ENCODE measurements at regions not wholly inside any gene's neighbourhood (a gene's known extent, or its start where the extent isn't known, plus 50 kb on each side); places are given as distances from the start of the nearest gene placed in this dataset.
"Not testable (repeated sequence)": the region's sequence is repeated elsewhere in the genome, so short reads cannot be mapped to it uniquely, and the experiment has no call there.

DNA sequence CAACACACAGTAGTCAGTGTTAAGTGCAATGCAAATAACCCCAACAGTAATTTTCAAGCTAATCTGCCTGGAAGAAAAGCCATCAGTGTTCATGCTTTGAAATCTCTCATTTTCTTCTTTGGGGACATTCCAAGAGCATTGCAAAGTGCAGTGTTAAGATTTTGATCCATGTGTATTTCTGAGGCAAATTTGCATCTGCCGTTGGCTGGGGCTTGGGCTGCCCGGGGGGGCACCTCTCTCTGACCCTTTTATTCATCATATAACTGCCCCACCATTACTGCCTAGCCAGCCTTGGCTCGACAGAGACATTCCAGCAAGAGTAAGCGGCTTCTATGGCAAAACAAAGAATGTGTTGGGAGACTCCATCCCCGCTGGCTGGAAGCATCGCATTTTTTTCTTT lies 483.5 kb downstream of the BRD1 start:
- Histone ChIP-seq H3K36me3 (no peaks in the 10 kb centered on the region), H3K9me3 (no peaks in the 10 kb centered on the region), H3K4me3 (no peak overlapping the region), H3K27me3 (peaks cover 0 to 21% (median 9%) of the 10 kb centered on the region in 9 donors), H3K27ac (no peak overlapping the region), H3K4me1 (no peaks in the 10 kb centered on the region)
- DNase-seq (no peak), ATAC-seq (no peak)
- intact Hi-C loops (cut with DNase I): no loop called here
- WGBS, 4 donors: 46 to 59% (median 54%) methylated on average over 6 of the region's 6 CpGs
- TF ChIP-seq, protein P1, sequence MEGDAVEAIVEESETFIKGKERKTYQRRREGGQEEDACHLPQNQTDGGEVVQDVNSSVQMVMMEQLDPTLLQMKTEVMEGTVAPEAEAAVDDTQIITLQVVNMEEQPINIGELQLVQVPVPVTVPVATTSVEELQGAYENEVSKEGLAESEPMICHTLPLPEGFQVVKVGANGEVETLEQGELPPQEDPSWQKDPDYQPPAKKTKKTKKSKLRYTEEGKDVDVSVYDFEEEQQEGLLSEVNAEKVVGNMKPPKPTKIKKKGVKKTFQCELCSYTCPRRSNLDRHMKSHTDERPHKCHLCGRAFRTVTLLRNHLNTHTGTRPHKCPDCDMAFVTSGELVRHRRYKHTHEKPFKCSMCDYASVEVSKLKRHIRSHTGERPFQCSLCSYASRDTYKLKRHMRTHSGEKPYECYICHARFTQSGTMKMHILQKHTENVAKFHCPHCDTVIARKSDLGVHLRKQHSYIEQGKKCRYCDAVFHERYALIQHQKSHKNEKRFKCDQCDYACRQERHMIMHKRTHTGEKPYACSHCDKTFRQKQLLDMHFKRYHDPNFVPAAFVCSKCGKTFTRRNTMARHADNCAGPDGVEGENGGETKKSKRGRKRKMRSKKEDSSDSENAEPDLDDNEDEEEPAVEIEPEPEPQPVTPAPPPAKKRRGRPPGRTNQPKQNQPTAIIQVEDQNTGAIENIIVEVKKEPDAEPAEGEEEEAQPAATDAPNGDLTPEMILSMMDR (IDR thresholded peaks at IDR 0.05): no peak
- no peak for TF ChIP-seq POLR2A (IDR thresholded peaks at IDR 0.05)

DNA sequence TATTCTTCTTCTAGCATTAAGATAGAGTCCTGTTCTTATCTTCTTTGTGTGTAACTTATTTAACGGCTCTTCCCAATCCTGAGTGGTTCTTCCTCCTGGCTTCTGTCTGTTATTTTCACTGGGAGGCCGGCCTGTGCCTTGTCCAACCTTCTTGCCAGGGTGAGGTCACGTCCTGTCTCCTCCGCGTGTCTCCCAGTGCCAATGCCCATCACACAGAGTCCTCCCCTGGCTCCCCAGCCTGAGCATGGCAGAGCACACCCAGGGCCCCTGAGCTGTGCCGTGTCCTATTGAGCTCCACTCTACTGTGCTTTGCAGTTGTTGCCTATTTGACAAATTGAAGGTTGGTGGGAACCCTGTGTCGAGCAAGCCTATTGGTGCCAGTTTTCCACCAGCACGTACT lies 487.3 kb downstream of the BRD1 start:
- no peak overlapping the region for H3K27ac ChIP-seq
- ATAC-seq (no peak), DNase-seq (no peak)
- no peak overlapping the region for H3K4me3 ChIP-seq
- TF ChIP-seq, protein P1 (IDR thresholded peaks at IDR 0.05): no peak
- no peak for TF ChIP-seq POLR2A (IDR thresholded peaks at IDR 0.05)
- no peaks in the 10 kb centered on the region for H3K36me3 ChIP-seq
- H3K27me3 ChIP-seq: peaks cover 0 to 15% (median 9%) of the 10 kb centered on the region in 9 donors
- intact Hi-C loops (cut with DNase I): no loop called here
- no peaks in the 10 kb centered on the region for H3K9me3 ChIP-seq
- no peaks in the 10 kb centered on the region for H3K4me1 ChIP-seq
- WGBS, 4 donors: 74 to 84% (median 81%) methylated on average over 8 of the region's 8 CpGs

DNA sequence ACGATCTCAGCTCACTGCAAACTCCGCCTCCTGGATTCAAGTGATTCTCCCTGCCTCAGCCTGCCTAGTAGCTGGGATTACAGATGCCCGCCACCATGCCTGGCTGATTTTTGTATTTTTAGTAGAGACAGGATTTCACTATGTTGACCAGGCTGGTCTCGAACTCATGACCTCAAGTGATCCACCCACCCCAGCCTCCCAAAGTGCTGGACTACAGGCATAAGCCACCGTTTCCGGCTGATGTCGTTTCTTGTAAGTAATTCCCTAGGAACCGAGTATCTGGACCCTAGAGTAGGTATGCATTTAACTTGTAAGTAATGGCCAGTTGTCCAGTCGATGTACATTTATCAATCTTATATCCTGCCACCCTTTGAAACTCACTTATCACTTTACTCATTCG lies 491.2 kb downstream of the BRD1 start:
- H3K9me3 ChIP-seq; H3K36me3 ChIP-seq; H3K4me1 ChIP-seq; H3K4me3 ChIP-seq; intact Hi-C loops (cut with DNase I); H3K27ac ChIP-seq; ATAC-seq; DNase-seq: not testable (repeated sequence)
- H3K27me3 ChIP-seq: peaks cover 0 to 15% (median 0%) of the 10 kb centered on the region in 9 donors
- WGBS, 4 donors: 72 to 78% (median 76%) methylated on average over 10 of the region's 10 CpGs

DNA sequence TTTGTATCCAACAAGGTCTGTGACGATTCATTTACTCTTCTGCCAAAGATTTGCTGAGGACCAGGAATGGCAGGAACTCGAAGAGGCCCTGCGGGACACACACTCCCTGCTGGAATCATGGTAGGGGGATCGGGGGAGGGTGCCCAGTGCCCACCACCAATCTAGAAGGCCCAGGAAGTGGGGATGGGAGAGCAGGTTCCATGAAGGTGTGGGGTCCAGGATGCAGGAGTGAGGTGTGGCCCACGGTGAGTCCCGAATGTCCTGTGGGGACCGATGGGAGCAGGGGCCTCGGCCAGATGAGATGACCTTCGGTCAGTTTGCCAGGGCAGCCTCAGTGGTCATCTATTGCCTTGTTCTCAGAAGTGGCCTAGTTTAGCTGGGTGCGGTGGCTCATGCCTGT lies 492.7 kb downstream of the BRD1 start:
- Histone ChIP-seq H3K27ac (no peak overlapping the region), H3K36me3 (no peaks in the 10 kb centered on the region), H3K4me3 (no peak overlapping the region), H3K27me3 (peaks cover 0 to 9% (median 0%) of the 10 kb centered on the region in 9 donors), H3K4me1 (no peaks in the 10 kb centered on the region), H3K9me3 (peaks cover 0 to 6% (median 0%) of the 10 kb centered on the region in 12 donors)
- intact Hi-C loops (cut with DNase I): no loop called here
- DNase-seq (no peak), ATAC-seq (no peak)
- TF ChIP-seq, protein P1 (IDR thresholded peaks at IDR 0.05): no peak
- TF ChIP-seq POLR2A (IDR thresholded peaks at IDR 0.05): no peak
- 75 to 85% (median 82%) methylated on average over 10 of the region's 10 CpGs for WGBS, 4 donors

DNA sequence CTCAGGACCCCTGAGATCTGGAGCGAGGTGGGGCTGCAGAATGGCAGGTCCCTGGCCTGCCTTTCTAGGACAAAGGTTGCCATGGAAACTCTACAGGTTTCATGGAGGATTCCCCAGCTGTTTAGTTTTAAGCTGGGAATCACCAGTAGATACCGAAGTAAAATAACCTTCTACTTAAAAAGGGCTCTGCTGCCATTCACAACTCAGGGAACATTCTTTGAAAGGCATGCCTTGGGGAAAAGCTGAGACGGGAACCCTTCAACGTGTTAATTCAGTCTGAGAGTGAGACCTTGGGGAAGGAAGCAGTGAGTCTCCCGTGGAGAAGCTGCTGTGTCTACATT lies 493.3 kb downstream of the BRD1 start:
- no peak overlapping the region for H3K27ac ChIP-seq
- H3K4me1 ChIP-seq: no peaks in the 10 kb centered on the region
- H3K9me3 ChIP-seq: peaks cover 0 to 6% (median 0%) of the 10 kb centered on the region in 12 donors
- H3K36me3 ChIP-seq: no peaks in the 10 kb centered on the region
- TF ChIP-seq, protein P1 (IDR thresholded peaks at IDR 0.05): no peak
- no peak for TF ChIP-seq POLR2A (IDR thresholded peaks at IDR 0.05)
- intact Hi-C loops (cut with DNase I): no loop called here
- 30 to 49% (median 45%) methylated on average over 4 to 5 of the region's 5 CpGs for WGBS, 4 donors
- ATAC-seq: no peak
- DNase-seq: no peak
- H3K27me3 ChIP-seq: peaks cover 0 to 9% (median 0%) of the 10 kb centered on the region in 9 donors
- H3K4me3 ChIP-seq: no peak overlapping the region

Data from heart left ventricle (tissue), 16 donors.